Hepatic stellate cell (primary cell): ENCODE measurements at regions not wholly inside any gene's neighbourhood (a gene's known extent, or its start where the extent isn't known, plus 50 kb on each side); places are given as distances from the start of the nearest gene placed in this dataset.
"Not testable (repeated sequence)": the region's sequence is repeated elsewhere in the genome, so short reads cannot be mapped to it uniquely, and the experiment has no call there.

Source experiments
- DNase-seq: peaks from one replicate; pipeline ENCODE4 v3.0.0; 2011; ENCODE audit warnings: low spot score

GRCh38 chr2:56021136-56021474 lies 97.5 kb upstream of the EFEMP1 start:
- DNase-seq: no peak

DNA sequence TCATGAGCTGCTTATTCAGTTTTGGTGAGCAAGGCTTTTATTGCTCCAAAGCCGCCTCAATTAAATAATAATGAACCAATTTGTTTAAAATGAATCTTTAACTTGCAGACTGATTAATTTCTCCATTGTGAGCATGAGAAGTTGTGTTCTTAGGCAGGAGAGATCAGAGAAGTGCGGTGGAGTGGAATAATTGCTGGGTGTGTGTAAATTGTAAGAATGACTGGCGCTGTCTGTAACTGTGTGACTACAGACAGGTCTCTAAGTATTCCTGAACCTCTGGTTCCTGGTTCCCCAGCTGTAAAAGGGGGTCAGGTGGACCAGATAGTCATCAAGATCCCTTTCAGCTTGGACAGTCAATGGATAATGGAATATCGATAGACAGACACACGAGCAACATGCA lies 98.0 kb upstream of the EFEMP1 start:
- no peak for DNase-seq

DNA sequence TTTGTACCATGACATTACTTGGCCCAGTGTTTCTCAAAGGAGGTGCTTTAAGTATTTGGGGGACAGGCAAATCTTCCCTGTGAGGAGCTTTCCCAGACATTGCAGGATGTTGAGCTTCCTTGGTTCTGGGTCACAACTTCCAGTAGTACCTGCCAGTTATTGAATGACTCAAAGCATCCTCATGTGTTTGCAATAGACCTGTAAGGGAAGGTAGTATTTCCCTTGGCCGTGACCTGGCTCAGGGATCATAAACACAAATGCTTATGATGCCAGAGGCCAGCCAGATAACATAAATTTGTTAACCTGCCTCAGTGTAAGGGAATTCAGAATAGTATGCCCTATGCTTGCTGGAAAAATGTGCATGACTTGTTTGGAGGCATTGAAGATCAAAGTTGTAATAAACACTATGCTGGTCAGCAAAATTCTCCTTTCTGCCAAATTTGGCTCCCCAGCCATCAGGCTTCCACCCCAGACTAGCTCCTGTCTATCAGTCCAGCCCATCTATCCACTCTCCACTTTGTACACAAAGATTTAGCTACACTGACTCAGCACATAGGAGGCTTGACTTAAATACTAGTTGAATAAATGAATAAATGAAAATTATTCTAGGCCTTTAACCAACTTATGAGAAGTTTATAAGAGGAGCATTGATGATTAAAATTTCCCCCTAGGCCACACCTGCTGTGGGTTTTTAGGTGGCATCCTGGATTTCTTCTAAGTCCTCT lies 102.0 kb upstream of the EFEMP1 start:
- no peak for DNase-seq

DNA sequence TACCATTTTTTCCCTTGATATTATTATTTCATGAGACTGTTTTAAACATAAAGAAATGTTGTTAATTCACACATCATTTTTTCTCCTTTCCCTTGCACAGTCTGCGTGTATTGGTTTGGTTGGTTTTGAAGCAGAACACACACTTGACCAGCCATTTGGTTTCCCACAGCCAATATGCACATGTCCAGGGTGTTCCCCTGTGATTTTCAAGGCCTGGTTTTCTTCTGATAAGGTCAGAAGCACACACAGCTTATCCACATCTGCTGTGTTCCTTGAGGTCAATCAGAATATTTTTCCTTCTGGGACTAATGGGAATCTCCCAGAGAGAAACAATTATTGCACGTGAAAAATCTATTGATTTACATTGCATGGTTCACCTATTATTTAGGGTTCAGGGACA lies 103.2 kb upstream of the EFEMP1 start:
- DNase-seq: no peak

- DNase-seq: no peak
Observed at GRCh38 chr2:56030062-56030461, 106.5 kb upstream of the EFEMP1 start.

DNA sequence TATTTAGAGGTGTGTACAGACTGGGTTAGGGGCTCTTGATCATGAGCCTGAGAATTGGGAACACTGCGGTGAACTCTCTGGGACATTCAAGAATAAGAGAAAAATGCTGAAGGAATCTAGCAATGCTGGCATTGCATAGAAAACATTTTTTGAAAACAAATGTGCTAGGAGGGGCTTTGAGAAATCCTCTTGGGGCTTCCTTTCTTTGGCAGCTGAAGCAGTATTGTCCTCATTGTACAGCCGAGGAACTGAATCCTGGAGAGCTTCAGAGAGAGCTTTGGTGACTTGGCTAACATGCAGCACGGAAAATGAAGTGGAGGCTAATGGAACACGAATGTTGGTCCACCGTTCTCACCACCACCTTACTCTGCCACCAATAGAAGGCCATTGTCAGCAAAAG lies 107.3 kb upstream of the EFEMP1 start:
- DNase-seq: no peak

- peak; percentile 4 for DNase-seq
Observed at GRCh38 chr2:56034258-56034657, 110.7 kb upstream of the EFEMP1 start.

GRCh38 chr2:56040189-56040588 lies 116.6 kb upstream of the EFEMP1 start:
- DNase-seq: no peak

DNA sequence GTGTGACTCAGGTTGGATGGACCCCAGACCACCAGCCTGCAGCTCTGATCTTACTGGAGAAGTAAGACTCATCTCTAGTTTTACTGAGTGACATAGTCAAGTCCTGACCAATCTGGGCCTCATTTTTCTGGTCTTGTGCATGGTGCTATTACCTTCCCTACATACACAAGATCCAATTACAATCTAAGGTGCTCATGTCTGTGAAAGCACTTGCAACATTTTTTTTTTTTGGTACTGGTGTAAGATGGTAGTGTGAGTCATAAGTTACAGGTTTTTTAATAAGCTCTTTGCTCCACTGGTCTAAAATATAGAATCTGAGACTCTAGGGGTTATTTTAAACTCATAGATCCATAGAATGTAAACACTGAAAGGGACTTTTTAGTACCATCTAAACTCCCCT lies 117.3 kb upstream of the EFEMP1 start:
- no peak for DNase-seq

DNA sequence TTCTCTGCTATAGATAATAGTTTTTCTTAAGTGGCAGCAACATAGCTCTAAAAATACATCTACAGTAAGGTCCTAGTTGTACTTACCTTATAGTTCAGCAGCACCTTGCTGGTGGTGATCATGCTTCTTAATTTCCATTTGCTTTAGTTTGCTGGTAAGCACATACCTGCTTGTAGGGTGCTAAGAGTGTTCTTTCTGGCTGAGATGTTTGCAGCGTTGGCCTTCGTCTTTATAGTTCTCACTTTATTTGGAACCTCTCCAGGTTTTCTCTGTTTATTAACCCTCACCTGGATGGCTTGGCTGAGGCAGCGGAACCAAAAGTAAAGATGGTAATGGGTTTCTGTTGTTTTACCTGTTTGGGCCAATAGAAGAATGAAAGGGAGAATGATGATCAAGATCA lies 123.6 kb upstream of the EFEMP1 start:
- DNase-seq: no peak

DNA sequence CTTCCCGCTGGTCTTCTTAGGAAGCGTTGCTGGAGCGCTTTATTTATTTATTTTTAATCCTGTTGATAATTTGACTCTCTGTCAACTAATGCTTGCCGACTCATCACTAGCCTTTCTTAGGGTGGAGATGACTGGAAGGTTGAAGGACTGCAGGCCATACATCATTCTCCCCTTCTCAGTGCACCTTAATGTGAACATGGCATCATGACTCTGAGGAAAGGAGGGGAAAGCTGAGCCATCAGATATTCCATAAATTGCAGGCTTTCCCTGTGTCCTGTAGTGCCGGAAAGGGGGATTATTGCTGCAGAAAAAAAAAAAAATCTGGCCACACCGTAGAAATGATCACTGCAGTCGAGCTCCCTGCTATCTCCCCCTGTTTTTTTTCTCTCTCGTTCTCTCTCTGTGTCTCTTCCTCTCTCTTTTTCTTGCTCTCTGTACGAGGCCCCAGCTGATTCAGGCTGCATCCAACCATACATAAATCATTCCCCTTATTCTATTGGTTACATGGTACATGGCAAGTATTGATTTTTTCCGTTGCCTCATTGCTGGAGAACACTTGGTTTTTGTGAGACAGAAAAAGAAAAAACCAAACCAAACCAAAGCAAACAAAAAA lies 125.8 kb upstream of the EFEMP1 start:
- DNase-seq: no peak

DNA sequence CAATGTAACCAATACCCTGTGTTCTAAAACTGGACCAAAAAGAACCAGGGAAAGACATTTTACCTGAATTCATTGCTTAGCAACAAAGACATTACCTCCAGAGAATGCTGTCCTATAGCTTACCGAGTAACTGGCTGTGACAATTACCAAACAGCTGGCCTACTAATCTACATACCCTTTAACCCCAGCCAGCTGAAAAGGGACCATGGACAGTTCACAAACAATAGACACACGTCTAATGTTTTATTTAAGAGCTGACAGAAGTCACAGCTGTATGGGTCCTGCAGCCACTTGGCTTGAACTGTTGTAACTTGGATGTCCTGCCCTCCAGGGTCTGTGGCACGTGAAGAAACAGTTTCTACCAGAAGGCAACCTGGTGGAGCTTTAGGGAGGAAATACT lies 130.1 kb upstream of the EFEMP1 start:
- DNase-seq: no peak

DNA sequence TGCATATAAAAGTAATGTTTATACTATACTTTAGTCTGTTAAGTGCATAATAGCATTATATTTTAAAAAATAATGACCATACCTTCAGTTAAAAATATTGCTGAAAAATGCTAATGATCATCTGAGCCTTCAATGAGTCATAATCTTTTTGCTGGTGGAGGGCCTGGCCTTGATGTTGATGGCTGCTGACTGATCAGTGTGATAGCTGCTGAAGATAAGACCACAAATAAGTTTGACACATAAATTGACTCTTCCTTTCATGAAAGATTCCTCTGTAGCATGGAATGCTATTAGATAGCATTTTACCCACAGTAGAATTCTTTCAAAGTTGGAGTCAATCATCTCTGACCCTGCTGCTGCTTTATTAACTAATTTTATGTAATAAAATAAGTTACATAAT lies 128.4 kb upstream of the CCDC85A start:
- no peak for DNase-seq

GRCh38 chr2:56061327-56061726 lies 122.5 kb upstream of the CCDC85A start:
- DNase-seq: not testable (repeated sequence)

DNA sequence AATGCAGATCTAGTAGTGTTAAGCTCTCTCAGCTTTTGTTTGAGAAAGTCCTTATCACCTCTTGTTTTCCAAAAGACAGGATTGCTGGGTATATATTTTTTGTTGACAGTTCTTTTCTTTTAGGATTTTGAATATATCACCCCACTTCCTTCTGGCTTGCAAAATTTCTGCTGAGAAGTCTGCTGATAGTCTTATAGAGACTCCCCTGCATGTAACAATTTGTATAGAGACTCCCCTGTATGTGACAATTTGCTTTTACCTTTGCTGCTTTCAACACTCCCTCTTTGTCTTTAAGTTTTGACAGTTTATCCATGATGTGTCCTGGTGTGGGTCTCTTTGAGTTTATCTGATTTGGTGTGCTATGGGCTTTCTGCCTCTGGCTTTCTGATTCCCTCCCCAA lies 115.0 kb upstream of the CCDC85A start:
- no peak for DNase-seq

- peak; percentile 15 for DNase-seq
Observed at GRCh38 chr2:56077359-56077915, 106.4 kb upstream of the CCDC85A start.

- DNase-seq: no peak
Observed at GRCh38 chr2:56082665-56083064, 101.1 kb upstream of the CCDC85A start.

DNA sequence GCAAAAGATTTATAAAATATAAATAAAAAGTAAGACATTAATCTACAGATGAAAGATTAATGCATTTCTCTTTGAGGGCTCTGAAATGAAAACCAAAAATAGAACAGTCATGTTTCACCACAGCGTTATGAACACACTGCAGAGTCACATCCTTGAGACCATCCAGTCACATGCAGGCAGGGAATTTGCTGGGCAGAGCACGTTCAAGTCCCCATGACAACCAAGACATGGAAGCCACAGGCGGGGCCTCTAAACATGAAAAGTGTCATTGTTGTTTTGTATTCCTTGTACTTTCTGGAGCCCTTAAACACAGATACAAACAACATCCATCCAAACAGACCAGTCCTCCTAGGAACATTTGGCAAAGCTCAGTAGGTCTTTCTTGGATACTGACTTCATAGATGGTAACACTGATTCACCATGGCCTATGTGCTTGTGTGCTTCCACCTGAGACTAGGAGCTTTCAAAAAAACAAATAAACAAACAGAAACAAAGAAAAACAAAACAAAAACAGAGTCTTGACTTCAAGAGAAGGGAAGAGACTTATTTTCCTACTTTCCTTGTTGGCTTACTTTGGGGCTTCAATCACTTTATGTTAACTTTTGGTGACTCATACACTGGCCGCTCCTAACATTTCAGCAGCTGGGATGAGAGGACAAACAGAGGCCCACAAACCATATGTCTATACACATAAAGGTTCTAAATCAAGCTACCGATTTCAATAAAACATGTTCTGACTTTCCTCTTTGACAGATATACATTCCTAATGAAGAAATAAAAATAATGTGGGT lies 99.5 kb upstream of the CCDC85A start:
- DNase-seq: peak; percentile 25

DNA sequence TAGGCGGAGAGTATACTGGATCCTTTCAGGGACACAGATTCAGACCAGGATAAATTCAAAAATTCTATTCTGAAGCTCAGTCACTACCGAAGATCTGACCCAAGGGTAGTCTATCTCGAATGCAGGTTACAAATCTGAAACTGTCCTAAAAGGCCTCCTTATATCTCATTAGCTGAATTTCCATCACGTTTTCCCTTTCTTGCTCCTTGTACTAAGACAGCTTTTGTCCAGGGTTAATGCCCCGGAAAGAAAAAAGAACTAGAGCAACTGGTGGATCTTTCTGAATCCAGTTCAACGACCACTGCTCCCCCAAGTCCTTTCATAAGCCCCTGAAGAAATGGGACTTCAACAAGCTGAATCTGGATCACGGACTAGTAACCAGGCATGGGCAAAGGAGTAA lies 97.5 kb upstream of the CCDC85A start:
- DNase-seq: no peak

GRCh38 chr2:56088411-56088810 lies 95.4 kb upstream of the CCDC85A start:
- peak; percentile 17 for DNase-seq

DNA sequence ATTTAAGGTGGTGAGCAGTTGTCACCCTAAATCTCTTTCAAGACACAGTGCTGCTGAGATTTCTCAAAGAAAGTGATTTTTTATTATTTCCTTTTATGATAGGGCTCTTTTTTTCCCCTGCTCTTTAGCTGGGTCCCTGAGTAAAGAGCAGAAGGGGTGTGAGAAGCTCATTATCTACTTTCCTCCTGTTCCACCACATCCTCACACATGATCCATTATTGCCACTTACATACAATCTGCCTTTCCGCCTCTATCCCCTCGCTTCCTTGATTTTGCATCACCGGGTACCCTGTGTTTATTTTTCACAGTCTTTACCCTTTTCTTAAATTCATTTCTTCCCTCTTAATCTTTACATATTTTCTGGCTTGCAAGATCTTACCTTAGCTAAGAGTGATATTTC lies 93.9 kb upstream of the CCDC85A start:
- DNase-seq: no peak

DNA sequence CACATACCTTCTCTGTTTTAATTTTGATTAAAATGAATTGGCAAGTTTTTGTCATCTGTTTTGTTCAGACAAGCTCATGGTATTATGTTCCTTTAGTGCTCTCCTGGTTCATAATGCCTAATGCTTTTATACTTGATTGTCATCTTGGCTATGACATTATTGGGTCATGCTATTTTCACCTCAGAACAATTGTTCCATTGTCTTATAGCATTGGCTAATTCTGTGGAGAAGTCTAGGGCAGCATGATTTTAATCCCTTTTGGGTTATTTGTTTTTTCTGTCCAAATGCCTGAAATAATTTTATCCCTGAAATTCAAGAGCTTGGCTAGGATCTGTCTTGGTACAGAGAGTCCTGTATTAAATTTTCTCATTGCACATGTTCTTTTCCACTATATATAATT lies 83.8 kb upstream of the CCDC85A start:
- no peak for DNase-seq

- no peak for DNase-seq
Observed at GRCh38 chr2:56100791-56101312, 82.9 kb upstream of the CCDC85A start.
